Endodermal cell (in vitro differentiated cells): ENCODE measurements at regions not wholly inside any gene's neighbourhood (a gene's known extent, or its start where the extent isn't known, plus 50 kb on each side); places are given as distances from the start of the nearest gene placed in this dataset.

Experiments
- DNase-seq: peaks from one replicate; pipeline ENCODE4 v3.0.0-alpha.2; 2017
- H3K27ac ChIP-seq: 2 replicates; pipeline ENCODE4 v1.5.1; 2013; ENCODE audit warnings: mild to moderate bottlenecking, low read depth, low read length, moderate library complexity
- H3K27me3 ChIP-seq: 2 replicates; pipeline ENCODE4 v1.6.1; 2013; ENCODE audit warnings: mild to moderate bottlenecking, low read length, moderate library complexity; ENCODE audit not compliant: insufficient read depth, control insufficient read depth, poor library complexity, severe bottlenecking
- H3K36me3 ChIP-seq: 2 replicates; pipeline ENCODE4 v1.7.0; 2013; ENCODE audit warnings: mild to moderate bottlenecking, low read length, moderate library complexity; ENCODE audit not compliant: control insufficient read depth, insufficient read depth
- H3K4me1 ChIP-seq: one replicate; pipeline ENCODE4 v1.7.0; 2013; ENCODE audit warnings: low read length; ENCODE audit not compliant: control insufficient read depth, insufficient read depth
- H3K4me3 ChIP-seq: 2 replicates; pipeline ENCODE4 v1.5.1; 2013; ENCODE audit warnings: mild to moderate bottlenecking, low read length, moderate library complexity
- H3K9ac ChIP-seq: 2 replicates; pipeline ENCODE4 v1.6.1; 2013; ENCODE audit warnings: mild to moderate bottlenecking, low read length, moderate library complexity; ENCODE audit not compliant: poor library complexity, severe bottlenecking; ENCODE audit errors: extremely low read depth
- H3K9me3 ChIP-seq: 2 replicates; pipeline ENCODE4 v1.6.1; 2013; ENCODE audit warnings: mild to moderate bottlenecking, low read length, moderate library complexity; ENCODE audit not compliant: control insufficient read depth
- H3K27ac Mint-ChIP-seq: 2 replicates; pipeline ENCODE4 v1.8.0; 2020; ENCODE audit warnings: mixed read lengths
- H3K27me3 Mint-ChIP-seq: 2 replicates; pipeline ENCODE4 v1.8.0; 2021; ENCODE audit warnings: mild to moderate bottlenecking, mixed read lengths; ENCODE audit not compliant: insufficient read depth
- H3K36me3 Mint-ChIP-seq: 2 replicates; pipeline ENCODE4 v1.8.0; 2020; ENCODE audit warnings: low read depth, mixed read lengths
- H3K4me1 Mint-ChIP-seq: 2 replicates; pipeline ENCODE4 v1.8.0; 2020; ENCODE audit warnings: mixed read lengths
- H3K4me3 Mint-ChIP-seq: 2 replicates; pipeline ENCODE4 v1.8.0; 2020; ENCODE audit warnings: mild to moderate bottlenecking, moderate library complexity, mixed read lengths
- H3K9me3 Mint-ChIP-seq: 2 replicates; pipeline ENCODE4 v1.8.0; 2020; ENCODE audit warnings: mild to moderate bottlenecking, mixed read lengths
- CTCF ChIP-seq: fragments of 200-600 bp; sonication (generic); conservative IDR thresholded peaks from 2 replicates; pipeline ENCODE4 v1.5.0; 2021; ENCODE audit warnings: antibody characterized with exemption, mild to moderate bottlenecking
- WGBS, 2 experiments: methylation state at CpG; one replicate each; pipeline versions ENCODE4 v1.1.5 to v1.1.7; 2013; ENCODE audit warnings: missing lambda C conversion rate in 2 of 2, mixed read lengths in 1 of 2; ENCODE audit not compliant: insufficient coverage in 1 of 2, insufficient read length in 1 of 2; 5-methylcytosine and 5-hydroxymethylcytosine counted together

GRCh38 chr12:102763061-102763460 is 154.0 kb downstream of the PAH start:
- Histone ChIP-seq H3K4me1 (peaks cover 5% of the 10 kb centered on the region), H3K36me3 (no peaks in the 10 kb centered on the region), H3K27ac (no peak overlapping the region), H3K4me3 (no peak overlapping the region), H3K9me3 (no peaks in the 10 kb centered on the region), H3K9ac (no peak overlapping the region), H3K27me3 (no peaks in the 10 kb centered on the region)
- H3K27ac Mint-ChIP-seq = no peak overlapping the region
- H3K27me3 Mint-ChIP-seq = no peaks in the 10 kb centered on the region
- H3K4me3 Mint-ChIP-seq = no peak overlapping the region
- H3K4me1 Mint-ChIP-seq = peaks cover 9% of the 10 kb centered on the region
- no peaks in the 10 kb centered on the region for H3K9me3 Mint-ChIP-seq
- 88 to 94% methylated on average over 2 of the region's 4 CpGs for WGBS, 2 experiments
- no peaks in the 10 kb centered on the region for H3K36me3 Mint-ChIP-seq
- DNase-seq = no peak
- TF ChIP-seq CTCF = no peak

GRCh38 chr12:102760322-102760721 is 156.7 kb downstream of the PAH start:
- Histone ChIP-seq H3K27ac (no peak overlapping the region), H3K4me3 (no peak overlapping the region), H3K36me3 (no peaks in the 10 kb centered on the region), H3K4me1 (peaks cover 5% of the 10 kb centered on the region), H3K27me3 (no peaks in the 10 kb centered on the region), H3K9ac (no peak overlapping the region), H3K9me3 (no peaks in the 10 kb centered on the region)
- H3K27me3 Mint-ChIP-seq = no peaks in the 10 kb centered on the region
- no peak overlapping the region for H3K27ac Mint-ChIP-seq
- H3K4me1 Mint-ChIP-seq = peaks cover 18% of the 10 kb centered on the region
- DNase-seq = no peak
- no peak for TF ChIP-seq CTCF
- 82 to 100% methylated on average over 2 of the region's 2 CpGs for WGBS, 2 experiments
- no peaks in the 10 kb centered on the region for H3K9me3 Mint-ChIP-seq
- no peak overlapping the region for H3K4me3 Mint-ChIP-seq
- H3K36me3 Mint-ChIP-seq = no peaks in the 10 kb centered on the region

GRCh38 chr12:102759466-102759865 is 157.6 kb downstream of the PAH start:
- 85 to 100% methylated on average over 2 of the region's 2 CpGs for WGBS, 2 experiments
- H3K4me3 ChIP-seq = no peak overlapping the region

More at GRCh38 chr12:102759466-102759865, 157.6 kb downstream of the PAH start:
- Histone ChIP-seq H3K9me3 (no peaks in the 10 kb centered on the region), H3K9ac (no peak overlapping the region), H3K27ac (no peak overlapping the region), H3K27me3 (no peaks in the 10 kb centered on the region), H3K4me1 (peaks cover 5% of the 10 kb centered on the region), H3K36me3 (no peaks in the 10 kb centered on the region)
- TF ChIP-seq CTCF = no peak
- Mint-ChIP-seq H3K4me3 (no peak overlapping the region), H3K9me3 (no peaks in the 10 kb centered on the region), H3K4me1 (peaks cover 18% of the 10 kb centered on the region), H3K36me3 (no peaks in the 10 kb centered on the region), H3K27me3 (no peaks in the 10 kb centered on the region), H3K27ac (no peak overlapping the region)
- no peak for DNase-seq
